GDM1 (cell line): ENCODE measurements at regions not wholly inside any gene's neighbourhood (a gene's known extent, or its start where the extent isn't known, plus 50 kb on each side); places are given as distances from the start of the nearest gene placed in this dataset.
"Not testable (repeated sequence)": the region's sequence is repeated elsewhere in the genome, so short reads cannot be mapped to it uniquely, and the experiment has no call there.

Experiments used
- DNase-seq: peaks from one replicate; lab custom pipeline; 2025; lab: John Stamatoyannopoulos, UW

DNA sequence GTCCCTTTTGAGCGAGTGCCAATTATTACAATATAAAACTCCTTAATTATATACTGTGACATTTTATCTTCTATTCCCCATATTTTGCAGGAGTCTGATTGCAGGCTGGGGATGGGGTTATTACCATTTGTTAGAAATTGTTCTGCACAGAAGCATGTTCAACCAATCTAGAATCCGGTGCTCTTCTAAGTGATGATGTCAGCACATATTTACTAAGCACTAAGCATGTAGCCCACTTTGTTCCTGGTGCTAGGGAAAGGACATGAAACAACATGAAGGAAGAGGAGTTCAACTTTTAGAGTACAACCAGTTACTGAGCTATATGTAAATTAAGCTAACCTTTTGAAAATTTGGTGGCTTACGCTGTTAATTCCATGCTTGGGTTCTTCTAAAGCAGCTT lies 52.8 kb upstream of the IL1RAPL2 start:
- DNase-seq = no peak

DNA sequence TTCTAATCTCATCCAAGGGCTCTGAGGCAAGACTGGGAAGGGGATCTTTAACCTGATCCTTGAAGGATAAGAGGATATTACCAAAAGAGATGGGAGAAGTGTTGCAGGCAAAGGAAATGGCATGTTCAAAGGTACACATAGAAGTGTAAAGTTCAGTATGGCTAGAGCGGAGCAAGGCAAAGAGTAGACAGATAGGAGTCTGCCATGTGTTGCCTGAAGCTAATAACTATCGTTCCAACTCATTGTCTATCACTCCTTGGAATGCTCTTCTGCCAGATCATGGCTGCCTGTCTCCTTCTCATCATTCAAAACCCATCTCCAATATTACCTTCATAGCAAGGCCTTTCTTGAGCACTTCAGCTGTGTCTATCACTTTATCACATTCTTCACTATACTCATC lies 55.2 kb upstream of the IL1RAPL2 start:
- DNase-seq = no peak

DNA sequence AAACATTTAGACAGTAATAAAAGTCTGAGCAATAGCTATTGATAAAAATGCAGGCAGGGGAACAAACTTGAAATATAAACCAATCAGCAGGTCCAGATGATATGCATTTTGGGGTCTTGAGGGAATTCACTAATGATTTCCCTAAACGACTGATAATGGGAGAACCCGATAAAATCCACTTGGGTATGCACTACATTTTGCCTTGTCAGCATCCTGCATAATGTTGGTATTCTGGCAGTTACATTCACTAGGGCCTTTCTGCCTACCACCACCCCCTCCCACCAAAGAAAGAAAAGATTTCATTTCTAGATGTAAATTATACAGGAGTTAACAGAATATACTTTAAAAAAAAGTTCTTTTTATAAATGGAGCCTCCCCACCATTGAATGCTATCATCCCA lies 63.5 kb upstream of the IL1RAPL2 start:
- DNase-seq = no peak

DNA sequence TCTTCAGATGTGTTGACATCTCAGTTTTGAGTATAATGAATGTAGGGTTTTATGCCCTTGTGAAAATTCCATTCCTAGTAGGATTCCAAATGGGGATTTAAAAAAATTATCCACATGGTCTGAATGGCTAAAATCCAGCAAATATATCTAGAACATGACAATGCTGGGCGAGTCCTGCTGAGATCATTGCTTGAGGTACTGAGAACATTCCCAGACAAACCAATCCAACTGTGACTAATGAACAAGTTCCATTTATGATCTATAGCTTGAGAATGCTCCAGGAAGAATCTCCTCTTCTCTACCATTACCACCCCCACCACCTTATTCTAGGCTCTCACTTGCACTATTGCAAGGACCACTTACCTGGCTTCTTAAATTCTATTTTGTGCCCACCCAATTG lies 77.2 kb upstream of the IL1RAPL2 start:
- DNase-seq = no peak

DNA sequence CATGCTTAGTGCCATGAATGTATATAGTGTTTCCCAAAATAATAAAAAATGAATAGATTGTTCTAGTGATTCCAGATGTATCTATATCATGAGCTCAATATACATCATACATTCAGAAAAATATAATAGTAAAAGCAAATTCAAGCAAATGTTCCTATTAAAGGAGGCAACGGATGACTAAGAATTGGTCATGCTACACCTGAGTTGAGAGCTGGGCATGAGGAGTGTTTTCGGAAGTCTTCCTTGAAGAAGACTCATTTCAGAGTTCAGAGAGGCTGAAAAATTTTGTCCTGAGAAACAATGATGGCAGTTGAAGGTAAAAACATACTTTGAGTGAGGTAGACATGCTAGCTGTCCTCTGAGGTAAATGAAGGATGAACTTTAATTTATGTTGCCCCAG lies 79.3 kb upstream of the IL1RAPL2 start:
- DNase-seq = no peak

DNA sequence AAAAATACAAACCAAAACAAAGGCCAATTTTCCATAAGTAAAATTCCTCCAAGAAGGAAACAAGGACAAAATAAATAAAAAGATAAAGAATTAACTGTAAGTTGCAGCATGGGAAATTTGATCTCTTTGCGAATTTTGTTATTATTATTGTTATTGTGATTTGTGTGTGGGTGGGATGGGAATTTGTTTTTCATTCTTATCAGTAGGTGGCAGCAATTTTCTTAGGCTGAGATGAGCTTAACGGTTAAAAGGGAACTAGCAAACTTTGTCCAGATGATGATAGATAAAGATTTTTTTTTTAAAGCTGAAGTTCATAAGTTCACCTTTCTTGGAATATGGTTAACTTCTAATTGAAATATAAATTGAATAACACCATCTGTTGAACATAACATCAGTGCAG lies 83.2 kb upstream of the IL1RAPL2 start:
- no peak for DNase-seq

DNA sequence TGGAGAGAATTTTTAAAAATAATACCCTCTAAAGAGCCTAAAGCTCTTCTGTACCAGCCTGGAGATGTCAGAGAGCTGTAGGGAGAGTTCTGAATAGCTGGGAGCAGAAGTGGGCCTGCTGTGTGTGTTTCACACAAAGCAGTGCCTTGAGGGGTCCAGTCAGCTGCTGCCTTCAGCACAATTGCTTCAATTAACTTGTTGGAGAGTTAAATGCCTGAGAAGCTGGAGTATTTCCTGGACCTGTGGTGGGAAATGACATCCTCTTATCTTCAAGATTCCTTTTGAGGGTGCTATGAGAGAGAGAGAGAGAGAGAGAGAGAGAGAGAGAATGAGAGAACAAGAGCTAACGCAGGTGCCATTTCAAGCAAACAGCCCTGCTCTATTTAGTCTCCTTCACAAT lies 96.2 kb upstream of the IL1RAPL2 start:
- DNase-seq = no peak

DNA sequence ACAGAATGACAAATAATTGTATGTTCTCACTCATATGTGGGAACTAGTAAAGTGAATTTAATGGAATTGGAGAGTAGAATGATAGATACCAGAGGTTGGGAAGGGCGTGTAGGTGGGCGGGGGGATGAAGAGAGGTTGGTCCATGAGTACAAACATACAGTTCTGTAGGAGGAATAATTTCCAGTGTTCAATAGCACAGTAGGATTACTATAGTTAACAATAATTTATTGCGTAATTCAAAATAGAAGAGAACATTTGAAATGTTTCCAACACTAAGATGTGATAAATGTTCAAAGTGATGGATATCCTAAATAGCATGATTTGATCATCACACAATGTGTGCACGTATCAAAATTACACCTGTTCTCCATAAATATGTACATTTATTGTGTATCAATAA lies 106.2 kb upstream of the IL1RAPL2 start:
- DNase-seq = no peak

DNA sequence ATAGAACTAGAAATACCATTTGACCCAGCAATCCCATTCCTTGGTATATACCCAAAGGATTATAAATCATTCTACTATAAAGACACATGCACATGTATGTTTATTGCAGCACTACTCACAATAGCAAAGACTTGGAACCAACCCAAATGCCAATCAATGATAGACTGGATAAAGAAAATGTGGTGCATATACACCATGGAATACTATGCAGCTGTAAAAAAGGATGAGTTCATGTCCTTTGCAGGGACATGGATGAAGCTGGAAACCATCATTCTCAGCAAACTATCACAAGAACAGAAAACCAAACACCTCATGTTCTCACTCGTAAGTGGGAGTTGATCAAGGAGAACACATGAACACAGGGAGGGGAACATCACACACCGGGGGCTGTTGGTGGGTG lies 108.9 kb upstream of the IL1RAPL2 start:
- not testable (repeated sequence) for DNase-seq

DNA sequence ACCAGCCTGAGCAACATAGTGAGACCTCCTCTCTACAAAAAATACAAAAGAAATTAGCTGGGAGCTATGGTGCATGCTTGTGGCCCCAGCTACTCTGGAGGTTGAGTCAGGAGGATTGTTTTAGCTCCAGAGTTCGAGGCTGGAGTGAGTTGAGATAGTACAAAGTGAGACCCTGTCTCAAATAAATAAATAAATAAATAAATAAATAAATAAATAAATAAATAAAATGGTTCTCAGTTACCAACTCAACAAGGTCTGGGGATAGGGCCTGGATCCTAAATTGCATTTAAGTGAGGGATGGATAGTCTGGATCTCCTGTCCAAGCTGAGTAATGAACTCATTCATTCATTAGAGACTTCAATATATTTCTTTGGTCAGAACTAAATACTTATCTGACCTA lies 115.7 kb upstream of the IL1RAPL2 start:
- no peak for DNase-seq

DNA sequence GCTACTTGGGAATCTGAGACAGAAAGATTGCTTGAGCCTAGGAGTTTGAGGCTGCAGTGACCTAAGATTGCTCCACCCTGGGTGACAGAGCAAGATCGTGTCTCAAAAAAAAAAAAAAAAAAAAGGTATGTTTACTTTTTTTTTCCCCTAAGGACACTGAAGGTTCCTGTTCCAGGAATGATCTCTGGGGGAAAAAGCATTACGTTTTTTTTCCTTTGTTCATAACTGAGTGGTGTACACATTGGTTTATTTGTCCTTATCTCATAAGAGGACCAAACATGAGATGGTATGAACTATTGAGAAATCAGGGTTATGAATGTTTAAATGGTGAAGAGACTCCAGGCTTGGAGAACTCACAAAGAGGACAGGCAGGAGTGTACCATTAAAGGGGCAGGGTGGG lies 120.4 kb upstream of the IL1RAPL2 start:
- no peak for DNase-seq

DNA sequence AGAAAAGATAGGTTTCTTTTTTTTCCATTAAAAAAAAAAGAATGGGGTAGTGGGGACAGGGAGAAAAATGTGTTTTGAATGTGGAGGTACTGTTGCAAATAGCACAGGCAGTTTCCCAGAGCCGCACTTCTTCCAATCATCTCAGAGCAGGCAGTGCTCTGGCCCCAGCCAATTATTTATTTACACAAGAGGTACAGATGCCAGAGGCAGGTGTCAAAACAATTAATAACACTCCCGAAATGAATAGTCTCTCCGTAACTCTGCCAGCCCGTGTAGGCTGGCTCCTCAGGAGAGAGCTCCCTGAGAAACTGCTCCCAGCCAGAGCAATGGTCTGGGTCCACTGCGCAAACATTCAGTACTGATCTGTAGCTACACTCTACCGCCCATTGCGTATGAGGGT lies 130.8 kb upstream of the IL1RAPL2 start:
- no peak for DNase-seq

DNA sequence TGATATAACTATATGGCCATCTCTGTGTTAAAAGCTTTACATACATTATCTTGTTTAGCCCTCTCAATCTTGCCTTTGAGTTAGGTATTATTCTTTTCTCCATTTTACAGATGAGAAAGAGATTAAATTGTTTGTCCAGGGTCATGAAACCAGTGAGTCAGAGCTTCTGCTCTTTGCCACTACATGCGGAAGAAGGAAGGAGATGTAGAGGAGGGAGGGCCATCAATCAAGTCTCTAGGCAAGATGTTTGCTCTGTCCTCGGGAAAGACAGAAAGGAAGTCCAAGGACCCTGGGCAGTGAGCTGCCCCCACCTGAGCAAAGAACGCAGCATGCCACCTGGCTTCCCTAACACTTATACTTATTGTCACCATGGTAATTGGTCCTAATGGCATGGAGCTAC lies 133.7 kb upstream of the IL1RAPL2 start:
- no peak for DNase-seq

DNA sequence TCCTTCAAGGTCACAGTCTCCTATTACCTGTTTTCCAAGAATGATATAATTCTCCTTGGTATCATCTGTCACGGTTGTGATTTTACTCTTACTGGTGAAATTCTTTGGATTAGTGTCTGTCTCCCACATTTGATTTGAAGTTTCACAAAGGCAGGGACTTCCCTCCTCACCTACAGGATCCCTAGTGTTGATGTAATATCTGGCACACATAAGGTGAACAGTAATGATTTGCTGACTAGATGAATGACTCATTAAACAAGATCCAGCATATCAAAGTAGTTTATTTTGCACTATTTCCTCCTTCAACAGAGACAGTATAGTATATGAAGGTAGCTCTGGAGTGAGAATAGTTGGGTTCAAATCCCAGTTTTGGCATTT lies 135.3 kb upstream of the IL1RAPL2 start:
- DNase-seq = no peak

DNA sequence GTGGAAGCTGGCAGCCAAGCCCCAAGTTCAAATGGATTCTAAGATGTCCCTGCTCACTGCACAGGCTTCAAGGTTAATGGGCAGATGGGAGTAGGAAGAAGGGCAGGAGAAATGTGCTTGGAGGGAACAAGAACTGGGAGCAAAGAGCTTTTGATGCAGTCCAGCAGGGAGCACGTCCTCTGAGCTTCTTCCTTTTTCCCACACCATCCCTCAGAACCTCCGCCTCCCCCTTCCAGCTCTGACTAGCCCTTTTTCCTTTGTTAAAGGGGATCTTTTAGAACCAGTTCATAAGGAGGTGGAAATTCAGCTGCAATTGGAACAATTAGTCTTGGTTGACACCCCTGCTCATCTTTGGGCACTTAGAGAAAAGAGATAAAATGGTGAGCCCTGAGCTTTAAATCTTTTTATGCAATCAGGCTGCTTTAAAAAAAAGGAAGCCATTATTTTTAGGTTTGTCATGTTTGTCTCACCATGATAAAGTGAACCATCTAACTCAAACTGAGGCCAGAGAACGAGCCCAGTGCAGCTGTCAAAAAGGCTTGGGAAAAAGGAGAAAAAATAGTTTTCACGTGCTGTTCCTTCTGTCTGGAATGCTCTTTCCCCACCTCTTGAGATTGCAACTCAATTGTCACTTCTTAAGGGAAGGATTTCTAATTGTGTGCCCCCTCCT lies 135.8 kb upstream of the IL1RAPL2 start:
- no peak for DNase-seq

DNA sequence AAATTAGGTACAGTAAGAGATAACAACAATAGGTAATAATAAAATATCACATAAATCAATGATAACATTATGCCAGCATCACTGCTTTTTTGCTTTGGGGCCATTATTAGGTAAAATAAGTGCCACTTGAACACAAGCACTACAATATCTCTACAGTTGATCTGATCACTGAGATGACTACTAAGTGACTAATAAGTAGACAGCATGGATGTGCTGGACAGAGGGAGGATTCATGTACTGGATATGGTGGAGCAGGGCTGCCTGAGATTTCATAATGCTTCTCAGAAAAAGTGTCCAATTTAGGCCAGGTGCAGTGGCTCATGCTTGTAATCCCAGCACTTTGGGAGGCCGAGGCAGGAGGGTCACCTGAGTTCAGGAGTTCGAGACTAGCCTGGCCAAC lies 137.8 kb upstream of the IL1RAPL2 start:
- no peak for DNase-seq

DNA sequence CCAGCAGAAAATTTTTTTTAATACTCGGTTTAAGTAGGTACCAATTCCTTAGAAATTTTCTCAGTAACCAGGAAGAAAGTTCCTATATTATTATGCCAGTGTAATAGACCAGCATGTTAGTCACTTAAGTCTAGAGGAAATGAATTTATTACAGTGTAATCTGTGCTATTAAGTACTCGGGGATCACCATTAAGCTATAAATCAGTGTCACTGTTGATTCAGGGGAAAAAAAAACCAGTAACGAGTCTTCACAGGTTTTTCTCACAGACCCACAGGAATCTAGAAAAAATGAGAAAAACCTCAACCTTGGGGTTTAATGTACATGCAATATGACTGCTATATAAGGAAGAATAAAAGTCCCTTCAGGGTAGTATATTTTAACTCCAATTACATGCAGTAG lies 138.3 kb upstream of the IL1RAPL2 start:
- DNase-seq = no peak

DNA sequence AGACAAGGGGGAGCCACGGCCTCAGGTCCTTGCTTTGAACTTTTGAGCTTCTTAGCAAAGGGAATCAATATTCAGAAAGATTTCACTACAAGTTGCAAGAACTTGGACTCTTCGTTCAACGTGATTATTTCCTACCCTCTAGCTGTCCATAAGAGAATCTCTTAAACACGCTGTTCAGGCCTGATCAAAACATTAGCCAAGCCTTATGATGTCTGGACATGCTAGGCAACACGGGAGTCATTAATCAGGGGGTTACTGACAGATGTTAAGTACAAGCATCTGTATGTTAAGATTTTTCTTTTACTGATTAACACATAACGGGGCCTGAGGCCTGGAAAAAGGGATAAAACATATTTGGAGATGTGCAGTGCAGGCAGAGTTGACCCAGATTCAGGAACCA lies 138.9 kb upstream of the IL1RAPL2 start:
- DNase-seq = no peak

DNA sequence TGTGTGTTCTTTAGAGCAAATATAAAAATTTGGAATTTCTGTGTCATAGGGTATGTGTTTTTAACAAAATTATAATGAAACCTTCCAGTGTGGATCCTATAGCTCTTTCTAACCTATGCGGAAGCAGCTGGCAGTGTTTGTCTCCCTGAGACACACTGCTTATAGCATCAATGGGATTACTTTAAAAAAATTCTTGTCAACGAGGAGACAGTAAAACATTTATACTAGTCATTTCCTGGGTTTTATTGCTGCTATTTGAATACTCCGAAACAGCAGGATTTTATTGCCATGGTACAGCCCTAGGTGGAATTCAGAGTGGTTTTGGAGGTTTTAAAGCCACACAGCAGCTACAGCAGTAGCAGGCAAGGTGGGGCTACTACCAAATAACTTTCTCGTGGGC lies 145.1 kb upstream of the IL1RAPL2 start:
- DNase-seq = no peak

DNA sequence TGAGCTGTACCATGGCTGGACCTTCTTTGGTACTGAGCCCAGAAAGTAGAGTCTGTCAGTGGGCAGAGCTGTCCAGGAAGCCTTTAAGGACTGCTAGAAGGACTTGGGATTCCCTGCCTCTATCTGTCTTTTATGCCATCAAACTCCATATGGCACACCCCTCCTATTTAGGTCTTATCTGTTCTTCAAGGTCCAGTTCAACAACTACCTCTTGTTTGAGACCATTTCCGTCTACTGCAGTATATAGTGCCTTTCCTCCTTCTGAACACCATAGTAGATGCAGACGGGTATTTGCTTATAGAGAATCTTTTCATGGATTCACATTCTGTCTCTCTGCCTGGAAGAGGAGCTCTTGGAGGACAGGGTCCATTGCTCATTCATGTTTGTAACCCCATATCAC lies 146.1 kb upstream of the IL1RAPL2 start:
- DNase-seq = no peak

DNA sequence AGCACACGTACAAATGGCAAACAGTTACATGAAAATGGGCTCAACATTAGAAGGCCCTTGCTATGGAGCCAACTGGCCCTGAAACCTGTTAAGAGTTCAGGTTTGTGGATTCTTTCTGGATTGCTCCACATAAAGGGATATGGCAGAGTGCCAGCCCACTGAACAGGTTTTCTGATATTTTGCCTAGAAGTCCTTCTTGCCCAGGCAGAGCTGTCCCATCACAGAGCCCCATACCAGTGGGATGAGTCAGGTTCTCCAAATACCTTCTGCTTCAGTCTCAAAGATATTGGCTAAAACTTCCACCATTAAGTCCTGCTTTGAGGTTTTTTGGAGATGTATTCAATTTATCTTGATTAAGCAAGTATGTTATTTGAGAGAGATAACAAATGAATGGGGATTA lies 146.8 kb upstream of the IL1RAPL2 start:
- no peak for DNase-seq

DNA sequence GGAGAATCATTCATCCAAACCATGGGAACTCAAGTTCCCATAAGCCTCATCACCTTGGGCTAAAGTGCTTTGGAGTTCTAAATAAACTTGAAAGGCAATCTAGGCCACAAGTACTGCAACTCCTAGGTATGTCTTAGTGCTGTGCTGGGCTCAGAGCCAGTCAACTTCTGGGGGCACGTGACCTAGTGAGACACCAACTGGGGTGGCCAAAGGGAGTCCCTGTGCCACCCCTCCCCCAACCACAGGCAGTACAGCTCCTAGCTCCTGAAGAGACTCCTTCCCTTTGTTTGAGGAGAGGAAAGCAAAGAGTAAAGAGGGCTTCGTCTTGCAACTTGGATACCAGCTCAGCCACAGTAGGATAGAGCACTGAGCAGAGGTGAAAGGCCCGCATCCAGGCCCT lies 154.2 kb upstream of the IL1RAPL2 start:
- DNase-seq = no peak

DNA sequence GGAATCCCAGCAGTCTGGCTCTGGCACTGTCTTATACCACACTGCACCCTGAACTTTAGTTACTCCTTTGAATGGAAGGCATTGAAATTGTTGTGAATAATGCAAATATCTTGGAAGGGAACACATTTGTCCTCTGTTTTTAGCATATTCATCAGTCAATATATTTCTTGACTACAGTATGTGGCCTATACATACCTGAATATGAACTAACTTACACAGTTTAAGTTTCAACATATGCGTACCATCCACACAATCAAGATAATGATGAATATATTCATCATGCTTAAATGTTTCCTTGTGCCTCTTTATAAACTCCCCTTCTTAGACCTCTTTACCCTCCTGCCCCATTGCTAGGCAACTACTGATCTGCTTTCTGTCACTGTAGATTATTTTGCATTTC lies 145.7 kb upstream of the ESX1 start:
- DNase-seq = no peak

DNA sequence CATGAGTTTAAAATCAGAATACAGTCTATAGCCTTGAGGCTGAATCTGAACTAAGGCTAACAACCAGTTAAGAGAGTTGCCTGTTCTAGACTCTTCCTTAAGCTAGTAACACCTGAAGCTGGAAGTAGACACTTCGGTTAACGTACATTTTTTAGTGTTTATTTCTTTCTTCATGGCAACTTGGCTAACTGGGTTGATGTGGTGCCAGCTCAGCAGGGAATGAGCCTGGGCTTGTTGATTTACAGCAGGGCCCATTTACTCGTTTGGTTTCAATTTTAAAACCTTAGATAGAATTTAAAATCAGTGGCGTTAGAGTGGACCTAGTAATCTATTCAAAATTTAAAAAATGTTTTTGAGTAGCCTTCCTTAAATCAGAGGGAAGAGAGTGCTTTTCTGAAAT lies 137.6 kb upstream of the ESX1 start:
- no peak for DNase-seq

DNA sequence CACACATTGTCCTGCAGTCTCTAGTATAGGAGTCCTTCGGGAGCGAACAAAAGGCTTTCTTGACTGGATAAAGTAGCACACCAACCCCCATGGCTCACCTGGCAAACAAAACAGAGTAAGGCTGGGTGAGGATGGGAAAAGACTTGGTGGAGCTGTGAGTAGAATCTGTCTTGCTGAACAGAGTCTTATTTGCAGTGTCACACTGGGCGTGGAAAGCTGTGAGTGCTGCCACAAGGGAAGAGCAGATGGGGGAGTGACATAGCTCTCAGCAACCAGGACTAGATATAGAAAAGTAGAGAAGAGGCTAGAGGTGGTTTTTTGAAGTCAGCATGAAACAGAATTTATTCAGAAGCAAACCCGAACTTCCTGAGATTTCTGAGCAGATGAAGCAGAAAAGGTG lies 137.2 kb upstream of the ESX1 start:
- DNase-seq = no peak
